Iris pigment epithelial cell (primary cell): ENCODE measurements at regions not wholly inside any gene's neighbourhood (a gene's known extent, or its start where the extent isn't known, plus 50 kb on each side); places are given as distances from the start of the nearest gene placed in this dataset.
A peak's percentile ranks its signal among the peaks of the same experiment; 100 is the strongest.

ENCODE experiments used
- DNase-seq: peaks from one replicate; pipeline ENCODE4 v3.0.0-alpha.2; 2011; ENCODE audit warnings: low read depth

DNA sequence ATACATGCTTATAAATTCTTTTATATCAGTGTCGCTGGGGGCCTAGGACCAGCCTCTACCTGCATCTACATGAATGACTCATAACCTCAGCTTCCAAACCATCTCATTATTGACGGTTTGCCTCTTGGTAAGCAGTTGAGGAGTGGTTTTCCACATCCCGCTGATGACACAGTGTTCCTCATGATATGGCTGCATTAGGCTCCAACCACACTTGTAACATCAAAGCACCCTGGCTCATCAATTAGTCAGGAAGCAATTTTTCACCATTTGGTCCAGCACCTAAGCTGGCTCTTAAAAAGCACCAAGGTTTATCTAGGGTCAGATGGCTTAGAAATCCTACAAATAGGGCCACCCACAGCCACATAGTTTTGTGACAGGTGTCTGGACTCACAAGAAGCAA, 402.4 kb downstream of the ARHGEF28 start:
- DNase-seq, result no peak

DNA sequence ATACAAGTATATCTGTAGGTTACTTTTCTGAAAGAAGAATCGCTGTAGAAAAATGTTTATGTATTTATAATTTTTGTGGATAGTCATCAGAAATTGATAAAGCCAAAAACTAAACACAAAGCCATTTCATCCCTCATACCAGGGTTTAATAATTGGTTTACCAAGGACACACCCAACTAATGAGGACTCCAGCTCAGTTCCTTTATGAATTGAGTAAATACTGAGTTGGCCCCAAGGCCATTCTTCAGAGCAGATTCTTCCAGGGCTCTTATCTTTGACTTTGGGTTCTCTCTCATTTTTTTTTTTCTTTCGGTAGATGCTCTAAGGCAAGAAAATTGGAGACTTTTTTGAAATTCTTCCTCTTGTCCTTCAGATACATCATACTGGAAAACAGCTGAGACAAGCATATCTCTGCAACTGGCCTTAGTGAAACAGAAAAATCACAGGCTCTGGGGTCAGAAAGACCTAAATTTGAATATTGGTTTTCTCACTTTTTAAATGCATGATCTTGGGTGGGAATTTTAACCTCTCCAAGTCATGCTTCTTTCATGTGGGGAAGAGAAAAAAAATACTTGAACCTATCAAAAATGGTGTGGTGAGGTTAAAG, 401.8 kb downstream of the ARHGEF28 start:
- DNase-seq, result no peak

DNA sequence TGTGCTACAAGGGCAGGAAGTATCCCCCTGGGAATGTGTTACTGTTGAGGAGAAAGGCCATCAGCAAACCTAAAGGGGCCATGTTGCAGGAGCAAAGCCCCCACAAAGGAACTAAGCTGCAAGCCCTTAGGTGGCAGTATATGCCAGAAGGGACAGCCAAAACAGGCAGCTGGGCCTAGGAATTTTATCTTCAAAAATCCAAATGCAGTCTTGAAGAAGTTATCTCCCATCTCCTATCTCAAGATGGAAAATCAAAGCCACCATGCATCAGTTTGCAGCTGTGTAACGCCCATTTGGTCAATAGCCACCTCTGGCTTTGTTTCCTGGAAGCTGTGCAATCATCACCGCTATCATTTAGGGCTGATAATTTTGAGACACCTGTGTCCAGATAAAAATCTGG, 400.3 kb downstream of the ARHGEF28 start:
- no peak for DNase-seq

DNA sequence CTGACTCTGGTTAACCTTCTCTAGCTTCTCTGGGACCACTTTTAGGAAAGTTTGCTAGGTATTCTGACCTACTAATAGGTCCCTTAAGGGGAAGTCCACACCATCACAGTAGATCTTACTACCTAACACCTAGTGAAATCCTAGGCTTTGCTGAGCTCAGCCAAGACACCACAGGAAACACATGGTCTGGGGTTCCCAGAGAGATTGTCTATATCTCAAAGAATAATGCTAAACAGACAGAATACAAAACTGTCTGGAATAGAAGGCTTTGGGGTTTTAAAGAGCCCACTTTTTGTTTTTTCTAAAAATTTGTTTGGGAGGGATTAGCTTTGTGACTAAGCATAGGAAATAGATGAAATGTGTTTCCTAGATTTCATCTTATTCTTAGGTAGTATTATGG, 395.1 kb downstream of the ARHGEF28 start:
- no peak for DNase-seq

DNA sequence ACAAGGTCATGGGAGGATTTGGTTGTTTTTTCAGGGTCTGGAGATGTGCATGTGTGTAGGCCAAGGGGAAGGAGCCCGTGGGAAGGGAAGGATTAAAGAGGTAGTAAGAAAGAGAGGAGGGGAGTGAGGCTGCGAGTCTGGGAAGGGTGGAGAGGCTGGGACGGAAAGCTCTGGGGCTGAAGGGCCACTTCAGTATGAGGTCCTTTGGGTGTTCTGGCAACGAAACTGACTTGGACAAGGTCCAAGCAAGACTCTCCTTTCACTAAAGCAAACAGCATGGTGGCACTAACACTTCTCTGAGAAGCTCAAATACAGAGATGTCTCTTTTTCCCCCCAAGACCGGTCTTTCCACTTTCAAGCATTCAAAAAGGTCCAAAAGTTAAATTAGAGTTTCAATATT, 394.5 kb downstream of the ARHGEF28 start:
- DNase-seq, result no peak

DNA sequence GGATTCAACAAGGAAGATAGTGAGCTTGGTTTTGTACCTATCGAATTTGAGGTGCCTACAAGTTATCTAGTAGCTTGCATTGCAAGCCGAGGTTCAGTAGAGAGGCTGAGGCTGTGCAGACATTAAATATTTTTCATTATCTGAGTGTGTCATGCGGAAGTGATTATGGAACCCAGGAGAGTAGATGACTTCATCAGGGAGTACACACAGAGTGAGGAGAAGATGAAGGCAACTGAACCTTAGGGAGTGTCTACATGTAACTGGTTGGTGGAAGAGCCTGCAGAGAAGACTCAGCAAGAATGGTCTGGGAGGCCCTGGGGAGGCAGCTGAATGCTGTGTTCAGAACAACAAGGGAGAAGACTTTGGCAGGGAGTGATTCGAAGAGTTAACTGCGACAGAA, 393.9 kb downstream of the ARHGEF28 start:
- DNase-seq, result no peak

DNA sequence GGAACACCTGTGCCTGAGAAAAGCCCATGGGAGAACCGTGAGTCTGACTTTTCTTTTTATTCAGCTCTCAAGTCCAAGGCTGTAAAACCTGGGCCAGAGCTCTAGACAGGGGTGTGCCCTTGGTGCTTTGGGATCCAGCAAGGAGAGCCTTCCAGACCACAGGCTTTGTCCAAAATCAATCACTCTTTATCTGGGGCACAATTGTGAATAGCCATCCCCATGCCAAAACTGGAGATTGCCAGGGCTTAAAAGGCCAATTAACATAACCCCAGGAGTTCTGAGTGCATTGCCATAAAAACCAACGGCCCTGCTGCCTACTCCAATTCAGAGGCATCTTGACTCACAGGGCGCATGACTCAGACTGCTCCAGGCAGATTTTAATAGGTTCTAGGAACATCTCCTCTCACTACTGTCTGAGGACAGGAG, 391.8 kb downstream of the ARHGEF28 start:
- peak; percentile 36 for DNase-seq

DNA sequence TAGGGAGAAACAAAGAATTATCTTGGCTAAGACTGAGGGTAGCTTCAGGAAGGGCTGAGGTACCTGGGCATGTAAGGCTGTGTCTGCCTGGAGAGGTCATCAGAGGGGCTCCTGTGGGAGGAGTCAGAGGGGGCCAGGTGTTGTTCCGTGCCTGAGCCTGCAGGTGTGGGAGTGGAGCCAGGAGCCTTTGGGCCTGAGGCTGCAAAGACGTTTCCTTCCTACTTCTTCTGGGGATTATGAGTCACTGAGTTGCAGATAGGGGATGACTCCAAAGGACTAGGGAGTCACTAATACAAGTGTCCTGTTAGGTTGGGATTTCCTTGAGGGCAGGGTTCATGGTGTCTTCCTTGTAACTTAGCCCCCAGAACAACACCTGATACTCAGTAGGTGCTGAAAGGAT, 391.1 kb downstream of the ARHGEF28 start:
- peak; percentile 15 for DNase-seq

DNA sequence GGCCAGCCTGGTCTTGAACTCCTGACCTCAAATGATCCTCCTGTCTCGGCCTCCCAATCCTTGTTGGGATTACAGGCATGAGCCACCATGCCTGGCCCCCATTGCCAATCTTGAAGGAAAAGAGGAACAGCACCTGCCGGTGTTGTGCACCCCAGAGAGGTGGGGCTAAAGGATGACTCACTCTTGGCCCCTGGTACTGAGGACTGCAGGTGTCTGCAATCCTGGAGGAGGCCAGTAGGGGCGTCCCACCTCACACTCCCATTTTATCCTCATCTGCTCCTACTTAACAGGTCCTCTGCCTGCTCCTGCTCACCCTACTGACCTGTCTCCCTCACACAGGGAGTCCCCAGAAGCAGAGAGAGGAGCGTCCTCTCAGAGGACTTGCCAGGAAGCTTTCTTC, 390.4 kb downstream of the ARHGEF28 start:
- DNase-seq, result no peak

DNA sequence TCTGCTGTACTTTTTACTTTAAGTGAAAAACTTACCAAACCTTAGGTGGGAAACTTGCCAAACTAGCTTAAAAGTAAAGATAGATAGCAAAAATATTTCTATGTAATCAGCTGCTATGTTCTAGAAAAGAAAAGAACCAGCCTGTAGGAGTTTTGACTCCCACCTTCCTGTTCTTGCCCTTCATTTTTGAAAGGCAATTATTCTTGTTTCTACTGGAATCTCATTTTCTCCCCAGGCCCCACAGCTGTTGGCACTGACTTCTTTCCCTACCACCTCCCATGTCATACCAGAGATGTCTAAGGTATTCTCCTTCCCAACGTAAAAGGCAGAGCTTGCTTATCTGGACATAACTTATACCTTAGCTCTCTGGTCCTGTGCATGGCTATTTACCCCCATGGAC, 389.7 kb downstream of the ARHGEF28 start:
- DNase-seq, result no peak

DNA sequence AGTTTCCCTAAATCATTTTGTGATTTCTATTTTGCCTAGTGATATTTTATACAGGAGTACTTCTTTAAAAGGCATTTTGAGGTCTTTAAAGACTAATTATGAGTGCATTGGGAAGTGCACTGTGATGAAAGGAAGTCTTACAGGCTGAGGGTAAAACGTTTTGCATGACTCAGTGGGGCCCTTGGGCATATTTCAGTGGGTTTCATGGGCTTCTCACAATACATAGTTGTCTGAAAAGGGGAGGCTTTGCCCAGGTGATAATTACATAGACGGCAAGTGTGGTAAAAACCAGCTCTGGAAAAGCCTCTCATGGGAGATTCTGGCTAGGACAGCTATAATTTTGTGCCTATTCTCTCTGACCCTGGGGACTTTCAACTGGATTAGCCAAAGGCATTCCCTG, 387.2 kb downstream of the ARHGEF28 start:
- no peak for DNase-seq

DNA sequence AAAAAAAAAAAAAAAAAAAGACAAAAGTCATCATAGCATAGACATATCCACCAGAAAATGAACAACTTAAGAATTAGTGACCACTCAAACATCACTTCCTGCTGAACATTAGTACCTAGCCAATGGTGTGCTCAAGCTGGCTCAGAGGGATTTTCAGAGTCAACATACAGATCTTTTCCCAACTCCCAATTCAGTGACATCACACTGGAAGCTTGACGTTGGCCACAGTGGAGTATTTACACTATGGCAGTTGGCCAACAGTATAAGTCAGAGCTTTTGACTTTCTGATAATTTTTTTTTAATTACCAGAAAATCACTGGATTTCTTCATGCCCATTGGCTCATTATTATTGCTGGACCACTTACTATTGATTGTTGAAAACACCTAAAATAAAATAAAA, 383.5 kb downstream of the ARHGEF28 start:
- peak; percentile 12 for DNase-seq

DNA sequence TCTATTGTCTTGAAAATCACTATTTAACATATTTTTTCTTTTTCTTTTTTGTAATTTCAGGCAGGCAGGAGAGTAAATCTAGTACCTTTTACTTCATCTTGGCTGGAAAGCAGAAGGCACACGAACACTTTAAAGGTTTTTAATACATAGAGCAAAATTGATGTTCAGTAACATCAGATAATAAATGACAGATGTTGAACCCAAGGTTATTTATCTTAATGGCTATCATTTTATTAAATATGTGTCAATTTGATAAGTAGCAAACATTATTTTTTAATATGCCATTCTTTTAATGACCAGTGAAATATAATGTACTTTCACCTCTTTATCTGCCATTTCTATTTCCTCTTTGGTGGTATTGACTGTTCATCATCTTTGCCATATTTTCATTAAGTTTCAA, 381.2 kb downstream of the ARHGEF28 start:
- no peak for DNase-seq

DNA sequence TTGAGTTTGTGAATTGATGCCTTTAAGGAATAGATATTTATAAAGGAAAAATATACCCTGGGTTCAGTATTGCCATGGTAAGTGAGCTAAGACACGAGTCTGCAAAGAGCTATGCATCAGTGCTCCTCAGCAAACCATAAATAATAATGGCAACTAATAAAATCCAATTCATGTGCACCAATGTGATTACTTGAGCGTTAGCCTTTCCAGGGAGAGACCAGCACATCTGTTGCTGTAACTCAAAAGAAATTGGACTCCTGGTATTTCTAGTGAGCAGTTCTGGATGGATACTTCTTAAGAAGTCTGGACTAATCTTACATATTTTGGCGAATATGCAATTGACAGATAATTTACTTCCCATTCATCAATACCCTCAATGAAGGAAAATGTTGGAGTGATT, 373.3 kb downstream of the ARHGEF28 start:
- DNase-seq, result no peak

DNA sequence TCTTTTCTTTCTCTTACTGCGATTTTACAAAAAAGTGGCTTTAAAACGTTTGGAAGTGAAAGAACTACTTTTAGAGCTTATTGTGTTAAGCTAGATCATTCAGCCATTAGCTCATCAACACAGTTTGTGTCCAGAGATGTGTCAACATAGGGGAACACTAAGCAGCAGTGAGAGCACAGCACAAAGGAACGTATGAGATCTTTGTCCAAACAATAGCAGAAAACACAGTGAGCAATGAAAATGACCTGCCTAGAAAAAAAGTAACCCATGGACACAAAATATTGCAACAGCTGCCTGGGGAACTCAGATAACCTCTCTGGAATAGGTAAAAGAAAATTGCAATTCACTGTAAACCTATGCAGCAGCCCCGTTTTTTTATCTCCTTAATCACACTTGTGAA, 372.5 kb downstream of the ARHGEF28 start:
- DNase-seq, result no peak

DNA sequence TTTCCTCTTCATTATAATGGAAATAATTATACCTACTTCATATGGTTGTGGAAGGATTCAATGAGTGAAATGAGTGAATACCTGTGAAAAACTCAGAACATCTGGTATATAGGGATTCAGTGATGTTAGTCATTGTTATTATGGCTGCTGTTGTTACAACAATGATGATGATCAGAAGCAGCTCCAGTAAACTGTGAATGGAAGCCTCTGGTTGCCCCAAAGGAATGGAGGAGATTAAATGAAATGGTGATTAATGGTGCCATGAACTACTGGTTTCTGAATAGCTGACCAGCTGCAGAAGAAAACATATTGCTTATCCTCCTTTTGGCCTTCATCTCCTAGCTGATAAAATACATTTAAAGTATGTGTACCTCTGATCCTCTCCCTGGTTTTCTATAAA, 372.0 kb downstream of the ARHGEF28 start:
- DNase-seq, result no peak

DNA sequence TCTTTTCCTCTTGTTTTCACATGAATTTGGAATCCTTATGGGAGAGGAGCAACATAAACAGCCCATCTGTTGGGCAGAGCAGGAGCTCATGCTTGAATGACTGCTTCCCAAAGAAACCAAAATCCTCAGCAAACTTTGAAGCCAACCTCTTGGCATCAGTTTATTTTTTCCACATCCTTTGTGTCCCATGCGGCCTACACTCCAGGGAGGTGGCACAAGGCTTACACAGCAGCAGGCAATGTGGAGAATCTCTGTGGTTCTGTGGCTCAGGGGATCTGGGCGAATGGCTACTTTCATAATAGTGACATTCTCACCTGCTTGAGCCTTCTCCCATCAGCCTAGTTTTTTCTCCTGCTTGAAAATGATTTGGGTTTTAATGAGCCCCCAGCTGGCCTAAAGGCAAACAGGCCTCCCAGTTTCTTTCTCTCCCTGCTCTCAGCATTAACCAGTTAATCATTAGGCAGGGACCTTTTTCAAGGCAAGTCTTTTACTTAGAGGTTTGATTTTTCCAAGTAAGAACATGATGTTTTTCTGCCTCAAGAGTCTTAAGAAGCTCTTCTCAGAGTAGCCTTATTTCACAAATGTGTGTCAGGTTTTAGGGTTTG, 370.3 kb downstream of the ARHGEF28 start:
- DNase-seq, result no peak

DNA sequence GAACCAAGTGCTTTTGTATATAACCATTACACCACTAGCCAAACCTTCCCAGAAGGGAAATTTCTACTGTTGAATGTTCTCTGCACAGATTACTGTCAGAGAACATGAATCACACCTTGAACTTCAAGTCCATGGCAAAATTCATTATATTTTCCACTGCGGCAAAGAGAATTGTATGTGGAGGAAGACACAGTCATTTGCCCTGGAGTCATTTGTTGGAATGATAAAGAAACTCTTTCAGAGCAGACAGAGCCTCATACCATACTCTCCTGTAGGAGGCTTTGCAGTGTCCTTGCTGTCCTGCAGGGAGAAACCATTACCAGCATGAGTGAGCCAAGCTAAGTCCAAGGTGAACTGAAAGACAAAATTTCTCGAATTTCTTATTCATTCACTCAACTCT, 369.0 kb downstream of the ARHGEF28 start:
- DNase-seq, result no peak
